Stimulated activated naive CD8-positive, alpha-beta T cell treated with anti-CD3 and anti-CD28 coated beads, Interleukin-15, amount 100 ng/mL, for 72 hours (primary cell): ENCODE measurements at regions not wholly inside any gene's neighbourhood (a gene's known extent, or its start where the extent isn't known, plus 50 kb on each side); places are given as distances from the start of the nearest gene placed in this dataset.
"Not testable (repeated sequence)": the region's sequence is repeated elsewhere in the genome, so short reads cannot be mapped to it uniquely, and the experiment has no call there.

Experiments used
- ATAC-seq: fragments of 150-1000 bp; cut with Tn5 transposase; 2 replicates; pipeline ENCODE4 v1.10.0; 2021; ENCODE audit warnings: mild to moderate bottlenecking, moderate library complexity
- DNase-seq, 2 donors: peaks; one replicate each; pipeline ENCODE4 v3.0.0; 2021 to 2022
- H3K27ac Mint-ChIP-seq, 2 donors: one replicate each; pipeline ENCODE4 v1.8.0; 2022; ENCODE audit warnings: mild to moderate bottlenecking in 2 of 2, mixed read lengths in 2 of 2, moderate library complexity in 2 of 2
- H3K27me3 Mint-ChIP-seq: one replicate; pipeline ENCODE4 v1.8.0; 2022; ENCODE audit warnings: mixed read lengths
- H3K4me1 Mint-ChIP-seq: one replicate; pipeline ENCODE4 v1.8.0; 2022; ENCODE audit warnings: mild to moderate bottlenecking, mixed read lengths
- H3K4me3 Mint-ChIP-seq, 2 donors: one replicate each; pipeline ENCODE4 v1.8.0; 2022; ENCODE audit warnings: mild to moderate bottlenecking in 2 of 2, mixed read lengths in 2 of 2, moderate library complexity in 1 of 2
- H3K9me3 Mint-ChIP-seq, 2 donors: one replicate each; pipeline ENCODE4 v1.8.0; 2022; ENCODE audit warnings: mixed read lengths in 2 of 2

- Mint-ChIP-seq H3K4me1 (no peaks in the 10 kb centered on the region), H3K27ac (no peak overlapping the region), H3K27me3 (no peaks in the 10 kb centered on the region), H3K4me3 (no peak overlapping the region), H3K9me3 (no peaks in the 10 kb centered on the region)
- ATAC-seq = no peak
- DNase-seq = no peak
Measured at GRCh38 chr4:52370576-52370975, 288.5 kb downstream of the USP46 start.

- H3K4me3 Mint-ChIP-seq = no peak overlapping the region
- no peaks in the 10 kb centered on the region for H3K9me3 Mint-ChIP-seq
- ATAC-seq (no peak), DNase-seq (no peak)
- no peak overlapping the region for H3K27ac Mint-ChIP-seq
- no peaks in the 10 kb centered on the region for H3K4me1 Mint-ChIP-seq
- peaks cover 8% of the 10 kb centered on the region for H3K27me3 Mint-ChIP-seq
Measured at GRCh38 chr4:52371841-52372240, 287.3 kb downstream of the USP46 start.

GRCh38 chr4:52372269-52372668 lies 286.8 kb downstream of the USP46 start:
- no peaks in the 10 kb centered on the region for H3K9me3 Mint-ChIP-seq
- DNase-seq (no peak), ATAC-seq (no peak)
- no peak overlapping the region for H3K27ac Mint-ChIP-seq
- H3K4me1 Mint-ChIP-seq = no peaks in the 10 kb centered on the region
- H3K4me3 Mint-ChIP-seq = no peak overlapping the region
- H3K27me3 Mint-ChIP-seq = peaks cover 11% of the 10 kb centered on the region

GRCh38 chr4:52372747-52373146 lies 286.4 kb downstream of the USP46 start:
- Mint-ChIP-seq H3K27ac (no peak overlapping the region), H3K4me1 (no peaks in the 10 kb centered on the region), H3K4me3 (no peak overlapping the region), H3K9me3 (no peaks in the 10 kb centered on the region), H3K27me3 (peaks cover 11% of the 10 kb centered on the region)
- ATAC-seq (no peak), DNase-seq (no peak)

- Mint-ChIP-seq H3K27me3 (peaks cover 19% of the 10 kb centered on the region), H3K4me3 (no peak overlapping the region), H3K4me1 (no peaks in the 10 kb centered on the region)
Measured at GRCh38 chr4:52373650-52374049, 285.5 kb downstream of the USP46 start.

GRCh38 chr4:52374877-52375276 lies 284.2 kb downstream of the USP46 start:
- Mint-ChIP-seq H3K9me3 (no peaks in the 10 kb centered on the region), H3K27ac (peak overlapping the region in 1 of 2 donors; percentile 43), H3K4me1 (no peaks in the 10 kb centered on the region), H3K27me3 (peaks cover 31% of the 10 kb centered on the region), H3K4me3 (no peak overlapping the region)
- ATAC-seq = no peak
- DNase-seq = no peak

More at GRCh38 chr4:52373650-52374049, 285.5 kb downstream of the USP46 start:
- no peak for DNase-seq
- ATAC-seq = no peak
- Mint-ChIP-seq H3K9me3 (no peaks in the 10 kb centered on the region), H3K27ac (no peak overlapping the region)

GRCh38 chr4:52376132-52376704 lies 282.9 kb downstream of the USP46 start:
- ATAC-seq = no peak
- Mint-ChIP-seq H3K4me3 (no peak overlapping the region), H3K27me3 (peaks cover 44% of the 10 kb centered on the region), H3K27ac (no peak overlapping the region), H3K4me1 (no peaks in the 10 kb centered on the region), H3K9me3 (no peaks in the 10 kb centered on the region)
- DNase-seq = peak in 1 of 2 donors; percentile 8

- DNase-seq (no peak), ATAC-seq (no peak)
- Mint-ChIP-seq H3K4me1 (no peaks in the 10 kb centered on the region), H3K4me3 (no peak overlapping the region), H3K9me3 (no peaks in the 10 kb centered on the region), H3K27me3 (peaks cover 44% of the 10 kb centered on the region), H3K27ac (no peak overlapping the region)
Measured at GRCh38 chr4:52377563-52377962, 281.5 kb downstream of the USP46 start.

- H3K27ac Mint-ChIP-seq = no peak overlapping the region
- ATAC-seq (no peak), DNase-seq (no peak)
- peaks cover 5 to 12% of the 10 kb centered on the region in 2 donors for H3K9me3 Mint-ChIP-seq
- H3K4me3 Mint-ChIP-seq = no peak overlapping the region
- peaks cover 8% of the 10 kb centered on the region for H3K27me3 Mint-ChIP-seq
- H3K4me1 Mint-ChIP-seq = no peaks in the 10 kb centered on the region
Measured at GRCh38 chr4:52407545-52407944, 251.6 kb downstream of the USP46 start.

GRCh38 chr4:52408032-52408431 lies 251.1 kb downstream of the USP46 start:
- peaks cover 8% of the 10 kb centered on the region for H3K27me3 Mint-ChIP-seq
- H3K4me3 Mint-ChIP-seq = no peak overlapping the region
- H3K27ac Mint-ChIP-seq = no peak overlapping the region
- DNase-seq (no peak), ATAC-seq (no peak)
- H3K4me1 Mint-ChIP-seq = no peaks in the 10 kb centered on the region
- peaks cover 5 to 17% of the 10 kb centered on the region in 2 donors for H3K9me3 Mint-ChIP-seq

- peaks cover 5 to 20% of the 10 kb centered on the region in 2 donors for H3K9me3 Mint-ChIP-seq
- H3K27ac Mint-ChIP-seq = no peak overlapping the region
Measured at GRCh38 chr4:52408471-52408870, 250.6 kb downstream of the USP46 start.

GRCh38 chr4:52409766-52410165 lies 249.3 kb downstream of the USP46 start:
- DNase-seq, ATAC-seq, H3K27me3 Mint-ChIP-seq, H3K4me1 Mint-ChIP-seq, H3K4me3 Mint-ChIP-seq, H3K27ac Mint-ChIP-seq: not testable (repeated sequence)
- H3K9me3 Mint-ChIP-seq = peaks cover 5 to 20% of the 10 kb centered on the region in 2 donors

More at GRCh38 chr4:52408471-52408870, 250.6 kb downstream of the USP46 start:
- ATAC-seq (no peak), DNase-seq (no peak)
- Mint-ChIP-seq H3K27me3 (peaks cover 8% of the 10 kb centered on the region), H3K4me1 (no peaks in the 10 kb centered on the region), H3K4me3 (no peak overlapping the region)

- ATAC-seq = no peak
- Mint-ChIP-seq H3K9me3 (peaks cover 5 to 20% of the 10 kb centered on the region in 2 donors), H3K4me1 (no peaks in the 10 kb centered on the region), H3K27ac (no peak overlapping the region), H3K27me3 (peaks cover 8% of the 10 kb centered on the region), H3K4me3 (no peak overlapping the region)
- DNase-seq = no peak
Measured at GRCh38 chr4:52410971-52411370, 248.1 kb downstream of the USP46 start.

GRCh38 chr4:52420330-52420729 lies 238.8 kb downstream of the USP46 start:
- no peaks in the 10 kb centered on the region for H3K4me1 Mint-ChIP-seq
- H3K9me3 Mint-ChIP-seq = peaks cover 6 to 7% of the 10 kb centered on the region in 2 donors
- no peaks in the 10 kb centered on the region for H3K27me3 Mint-ChIP-seq
- DNase-seq = no peak
- no peak overlapping the region for H3K27ac Mint-ChIP-seq
- H3K4me3 Mint-ChIP-seq = no peak overlapping the region
- no peak for ATAC-seq

GRCh38 chr4:52421811-52422213 lies 237.3 kb downstream of the USP46 start:
- Mint-ChIP-seq H3K9me3 (peaks cover 6 to 7% of the 10 kb centered on the region in 2 donors), H3K4me3 (no peak overlapping the region), H3K4me1 (no peaks in the 10 kb centered on the region), H3K27ac (no peak overlapping the region), H3K27me3 (no peaks in the 10 kb centered on the region)
- no peak for DNase-seq
- no peak for ATAC-seq

- H3K9me3 Mint-ChIP-seq = peaks cover 2 to 3% of the 10 kb centered on the region in 2 donors
- no peak overlapping the region for H3K4me3 Mint-ChIP-seq
- H3K27me3 Mint-ChIP-seq = no peaks in the 10 kb centered on the region
- H3K27ac Mint-ChIP-seq = no peak overlapping the region
- DNase-seq (no peak), ATAC-seq (no peak)
- no peaks in the 10 kb centered on the region for H3K4me1 Mint-ChIP-seq
Measured at GRCh38 chr4:52423967-52424366, 235.1 kb downstream of the USP46 start.

- H3K4me3 Mint-ChIP-seq = no peak overlapping the region
- no peaks in the 10 kb centered on the region for H3K9me3 Mint-ChIP-seq
Measured at GRCh38 chr4:52425751-52426326, 233.3 kb downstream of the USP46 start.

More at GRCh38 chr4:52425751-52426326, 233.3 kb downstream of the USP46 start:
- Mint-ChIP-seq H3K27ac (no peak overlapping the region), H3K27me3 (no peaks in the 10 kb centered on the region), H3K4me1 (no peaks in the 10 kb centered on the region)
- no peak for ATAC-seq
- DNase-seq = no peak
